Right renal cortex interstitium (tissue), 3 donors: ENCODE measurements at regions not wholly inside any gene's neighbourhood (a gene's known extent, or its start where the extent isn't known, plus 50 kb on each side); places are given as distances from the start of the nearest gene placed in this dataset.
"Not testable (repeated sequence)": the region's sequence is repeated elsewhere in the genome, so short reads cannot be mapped to it uniquely, and the experiment has no call there.

ENCODE experiments used
- DNase-seq, 3 donors: peaks; one replicate each; pipeline ENCODE4 v3.0.0-alpha.2; 2013; ENCODE audit warnings: low read depth in 3 of 3, low spot score in 2 of 3

DNA sequence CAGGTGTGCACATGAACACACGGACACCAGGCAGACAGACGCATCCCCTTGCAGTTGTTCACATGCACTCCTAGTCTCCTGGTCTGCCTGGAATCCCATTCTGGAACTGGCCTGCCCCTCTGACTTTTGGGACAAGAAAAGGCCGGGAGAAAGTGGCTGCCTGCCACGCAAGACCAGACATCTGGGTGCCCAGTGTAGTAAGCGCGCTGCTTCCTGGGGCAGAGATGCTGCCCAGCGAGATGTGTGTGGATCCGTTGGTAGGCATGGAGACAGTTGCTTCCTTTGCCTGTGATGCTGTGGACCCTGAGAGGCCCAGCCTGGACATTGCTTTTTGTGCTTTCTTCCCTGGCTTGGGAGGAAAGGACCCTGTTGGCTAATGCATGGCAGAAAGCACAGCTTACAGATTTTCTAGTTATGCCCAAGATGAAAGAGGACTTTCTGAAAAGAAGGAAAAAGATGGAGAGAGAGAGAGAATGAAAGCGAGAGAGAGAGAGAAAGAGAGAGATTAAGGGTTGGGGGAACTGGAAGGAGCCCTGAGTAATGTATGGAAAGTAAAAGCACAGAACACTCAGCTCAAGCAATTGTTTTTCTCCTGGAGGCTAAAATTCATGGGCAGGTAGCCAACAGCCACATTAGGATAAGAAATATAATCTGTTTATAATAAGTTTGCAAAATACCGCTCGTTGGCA is 235.3 kb downstream of the BCL2L11 start:
- DNase-seq = not testable (repeated sequence)

DNA sequence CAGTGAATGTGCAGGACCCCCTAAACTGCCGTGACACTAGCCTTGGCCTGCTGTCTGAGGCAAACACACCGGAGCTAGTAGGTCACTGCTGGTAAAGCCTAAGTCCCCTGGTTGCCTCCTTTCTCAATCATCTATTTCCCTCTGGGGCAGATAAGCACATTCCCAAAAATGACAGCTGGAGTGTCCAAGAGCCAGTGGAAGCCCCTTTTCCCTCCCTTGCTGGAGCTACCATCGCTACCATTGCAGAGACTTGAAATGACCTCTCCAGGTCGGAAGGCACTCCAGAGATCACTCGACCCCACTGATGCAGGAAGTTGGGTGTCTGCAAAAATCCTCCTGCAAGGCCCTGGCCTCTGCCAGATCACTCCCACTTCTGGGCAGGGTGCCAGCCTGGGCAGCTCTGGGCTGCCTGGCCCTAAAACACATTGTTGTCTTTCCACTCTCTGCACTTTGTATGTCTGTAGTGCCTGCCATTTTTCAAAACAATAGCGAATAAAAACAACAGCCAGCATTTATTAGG is 235.9 kb downstream of the BCL2L11 start:
- not testable (repeated sequence) for DNase-seq

DNA sequence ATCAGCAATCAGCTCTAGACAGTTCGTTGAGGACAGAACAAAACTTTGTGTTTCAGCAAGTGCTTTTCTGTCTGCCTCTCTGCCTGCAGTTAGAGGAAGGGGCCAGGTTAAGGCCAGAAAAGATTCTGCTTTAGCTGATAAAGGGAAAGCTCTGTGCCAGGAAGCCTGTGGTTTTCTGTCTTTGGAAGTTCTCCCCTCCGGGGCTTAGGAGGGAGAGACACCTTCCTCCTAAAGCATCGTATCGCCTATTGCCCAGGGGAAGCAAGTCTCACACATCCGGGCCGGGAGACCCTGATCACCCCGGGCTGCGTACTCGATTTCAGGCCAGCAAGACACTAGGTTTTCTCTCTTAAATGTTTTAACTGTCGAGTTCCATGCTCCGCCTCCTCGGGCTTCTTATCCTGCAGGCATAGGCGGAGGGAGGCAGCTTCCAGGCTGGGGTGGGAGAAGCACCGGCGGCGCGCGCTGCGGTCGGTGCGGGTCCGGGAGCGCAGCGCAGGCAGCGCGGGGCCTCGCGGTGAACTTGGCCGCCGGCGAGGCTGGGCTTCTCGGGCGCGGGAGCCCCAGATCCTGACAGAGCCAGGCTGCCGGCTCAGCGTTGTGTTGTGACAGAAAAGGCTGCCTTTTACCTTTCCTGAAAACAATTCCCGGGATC is 245.4 kb downstream of the BCL2L11 start:
- DNase-seq = not testable (repeated sequence)

- not testable (repeated sequence) for DNase-seq
Measured at GRCh38 chr2:111366641-111367029, 245.9 kb downstream of the BCL2L11 start.

DNA sequence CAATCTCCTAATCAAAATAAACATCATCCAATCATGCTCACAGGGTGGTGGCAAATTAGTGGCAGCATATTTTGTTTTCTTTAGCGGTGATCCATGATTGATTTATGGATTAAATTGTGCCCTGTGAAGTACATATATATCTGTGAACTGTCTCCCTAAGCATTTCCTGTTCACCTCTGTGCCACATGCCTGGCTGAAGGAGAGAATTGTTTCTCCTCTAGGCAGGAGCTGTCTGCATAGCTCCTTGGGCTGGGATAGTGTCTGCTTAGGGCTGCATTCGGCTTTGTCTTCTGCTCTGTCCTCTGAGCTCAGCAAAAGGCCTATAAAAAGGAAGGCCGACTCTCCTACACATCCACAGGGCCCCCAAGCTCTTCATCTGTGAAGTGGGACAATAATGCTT is 246.4 kb downstream of the BCL2L11 start:
- not testable (repeated sequence) for DNase-seq

GRCh38 chr2:111367871-111368270 is 247.2 kb downstream of the BCL2L11 start:
- DNase-seq = not testable (repeated sequence)

GRCh38 chr2:111368288-111368687 is 247.6 kb downstream of the BCL2L11 start:
- not testable (repeated sequence) for DNase-seq

GRCh38 chr2:111373060-111373459 is 252.3 kb downstream of the BCL2L11 start:
- DNase-seq = not testable (repeated sequence)

DNA sequence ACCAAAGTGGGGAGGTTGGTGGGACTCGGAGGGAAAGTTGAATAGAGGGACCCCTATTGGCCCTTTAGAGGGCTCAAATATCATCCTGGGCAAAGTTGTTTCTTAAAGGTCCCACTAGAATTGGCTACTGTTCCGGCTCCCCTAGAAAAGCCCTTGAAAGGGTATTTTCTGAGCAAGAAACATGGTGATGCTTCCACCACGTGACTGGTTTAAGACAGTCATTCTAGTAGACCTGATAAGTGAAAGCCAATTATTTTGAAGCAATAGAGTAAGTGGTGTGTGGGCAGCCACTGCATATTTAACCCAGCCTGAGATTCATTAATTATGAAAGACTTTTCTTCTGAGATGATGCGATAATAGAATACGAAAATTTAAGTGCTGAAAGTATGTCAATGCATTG is 253.3 kb downstream of the BCL2L11 start:
- not testable (repeated sequence) for DNase-seq

DNA sequence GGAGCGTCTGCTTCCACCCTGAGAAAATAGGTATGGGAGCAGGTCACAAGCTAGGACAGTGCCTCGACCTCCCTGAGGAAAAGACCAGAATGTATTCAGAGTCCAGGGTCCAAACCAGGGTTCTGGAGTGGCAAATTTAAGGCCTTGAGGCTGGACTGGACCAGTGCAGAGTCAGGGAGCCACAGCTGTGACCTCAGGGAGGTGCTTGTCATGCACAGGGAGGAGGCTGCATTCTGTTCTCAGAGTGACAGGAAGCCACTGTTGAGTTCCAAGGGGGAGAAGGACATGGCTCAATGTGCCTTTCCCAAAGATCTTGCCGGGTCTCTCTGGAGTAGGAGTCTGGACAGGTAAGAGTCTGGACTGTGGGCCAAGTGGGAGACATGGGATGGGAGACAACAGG is 254.0 kb downstream of the BCL2L11 start:
- DNase-seq = not testable (repeated sequence)

DNA sequence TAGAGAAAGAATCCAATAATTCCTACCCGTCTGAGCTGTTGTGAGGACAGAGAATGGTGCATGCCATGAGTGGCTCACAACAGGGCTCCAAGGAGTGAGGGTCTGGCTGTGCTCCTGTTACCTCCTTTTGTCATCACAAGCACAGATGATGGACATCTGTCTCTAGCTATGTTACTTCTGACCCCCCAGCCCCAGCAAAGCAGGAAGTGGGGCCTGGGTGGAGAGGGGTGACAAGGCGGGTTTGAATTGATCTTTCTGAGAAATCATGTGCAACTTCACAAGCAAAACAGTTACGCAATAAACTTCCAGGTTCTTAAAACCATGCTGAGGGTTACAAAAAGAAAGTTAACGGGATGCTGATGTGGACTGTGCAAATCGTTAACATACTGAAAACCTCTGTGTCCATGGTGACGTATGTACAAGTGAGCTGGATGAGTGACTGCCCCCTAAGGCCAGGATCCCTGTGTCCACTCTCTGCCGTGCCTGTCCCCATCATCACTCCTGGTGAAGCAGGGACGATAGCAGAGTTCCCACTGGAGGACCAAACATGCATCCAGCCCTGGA is 254.7 kb downstream of the BCL2L11 start:
- not testable (repeated sequence) for DNase-seq

DNA sequence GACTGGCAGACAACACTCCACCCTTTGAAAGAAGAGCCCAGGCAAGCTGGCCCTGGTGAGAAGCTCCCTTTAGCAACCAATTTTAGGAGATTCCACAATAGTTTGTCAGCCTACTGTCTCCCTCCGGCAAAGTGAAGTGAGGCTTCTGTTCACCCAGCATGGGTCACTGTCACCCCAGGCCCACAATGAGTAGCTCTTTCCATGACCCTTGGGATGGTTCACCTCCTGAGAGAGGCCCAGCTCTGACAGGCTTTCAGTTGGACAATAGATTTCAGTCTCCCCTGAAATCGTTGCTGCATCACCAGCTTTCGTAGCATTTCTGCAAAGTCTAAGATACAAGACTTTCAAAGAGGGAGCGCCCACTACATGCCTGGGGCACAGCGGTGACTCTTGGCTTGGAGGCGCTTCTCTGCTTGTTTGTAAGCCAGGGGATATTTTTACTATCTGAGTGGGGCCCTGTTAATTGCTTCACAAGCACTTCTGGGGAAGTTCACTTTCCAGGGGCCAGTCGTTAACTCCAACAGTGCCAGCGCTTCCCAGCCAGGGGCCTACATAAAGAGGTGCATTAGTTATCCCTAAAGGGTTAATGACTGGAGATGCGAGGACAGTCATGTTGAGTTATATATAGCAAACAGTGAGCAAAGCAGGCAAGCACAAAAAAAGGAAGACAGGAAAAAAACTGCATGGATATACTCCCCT is 255.7 kb downstream of the BCL2L11 start:
- DNase-seq = not testable (repeated sequence)

GRCh38 chr2:111376971-111377352 is 256.2 kb downstream of the BCL2L11 start:
- peak in 1 of 3 donors; percentile 12 for DNase-seq

DNA sequence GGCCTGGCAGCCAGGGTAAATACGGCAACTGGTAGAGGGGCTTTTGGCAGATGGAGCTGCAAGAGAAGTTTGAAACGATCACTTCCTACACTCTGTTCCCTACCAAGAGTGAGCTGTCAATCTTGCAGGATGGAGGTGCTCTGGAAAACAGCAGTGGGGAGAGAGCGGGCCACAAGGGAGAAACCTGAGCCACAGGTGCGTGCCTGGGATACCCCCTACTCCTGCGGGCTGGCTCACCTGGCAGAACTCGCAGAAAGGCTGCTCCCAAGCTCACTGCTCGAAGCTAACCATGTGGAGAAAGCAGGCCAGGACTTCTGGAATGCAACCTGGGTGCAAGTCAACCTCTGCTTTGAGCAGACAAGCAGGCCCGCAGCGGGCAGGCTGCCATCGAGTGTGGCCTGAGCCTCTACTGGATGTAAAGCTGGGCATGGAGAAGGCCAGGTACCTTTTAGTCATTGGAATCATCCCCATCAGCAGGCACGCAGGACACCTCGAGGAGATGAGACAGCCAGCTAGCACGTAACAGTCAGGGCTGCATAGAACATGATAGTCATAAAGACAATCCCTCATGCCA is 256.8 kb downstream of the BCL2L11 start:
- DNase-seq = not testable (repeated sequence)

- not testable (repeated sequence) for DNase-seq
Measured at GRCh38 chr2:111378348-111378747, 257.6 kb downstream of the BCL2L11 start.

DNA sequence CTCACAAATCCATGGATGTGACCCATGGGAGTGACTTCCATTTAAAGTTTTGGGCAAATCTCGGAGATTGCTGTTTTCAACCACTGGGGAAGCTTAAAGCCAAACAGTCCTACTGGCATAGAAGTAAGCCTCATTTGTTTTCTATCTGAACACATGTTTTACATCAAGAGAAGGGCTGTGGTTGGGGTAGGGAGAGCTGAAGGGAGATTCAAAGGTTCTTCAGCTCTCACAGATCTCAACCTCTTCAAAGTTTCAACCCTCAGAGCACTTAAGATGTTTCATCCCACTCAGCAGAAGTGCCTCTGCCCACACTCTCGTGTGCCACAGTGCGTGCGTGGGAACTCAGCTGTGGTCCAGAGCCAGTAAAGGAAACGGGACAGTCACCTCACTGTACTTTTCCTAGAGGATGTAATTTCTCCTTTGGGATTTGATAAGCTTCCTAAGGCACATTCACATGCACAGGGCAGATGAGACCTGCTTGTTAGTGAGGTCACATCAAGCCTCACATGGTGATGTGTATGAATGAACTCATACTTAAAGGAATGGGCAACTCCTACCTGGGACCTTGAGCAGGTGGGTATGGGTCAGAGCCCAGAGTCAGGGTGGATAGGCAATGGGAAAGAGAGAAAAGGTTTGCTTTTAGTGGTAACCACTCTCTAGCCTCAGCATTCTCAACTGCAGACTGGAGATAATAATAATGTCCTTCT is 260.2 kb downstream of the BCL2L11 start:
- DNase-seq = not testable (repeated sequence)

GRCh38 chr2:111381530-111382306 is 261.0 kb downstream of the BCL2L11 start:
- not testable (repeated sequence) for DNase-seq

DNA sequence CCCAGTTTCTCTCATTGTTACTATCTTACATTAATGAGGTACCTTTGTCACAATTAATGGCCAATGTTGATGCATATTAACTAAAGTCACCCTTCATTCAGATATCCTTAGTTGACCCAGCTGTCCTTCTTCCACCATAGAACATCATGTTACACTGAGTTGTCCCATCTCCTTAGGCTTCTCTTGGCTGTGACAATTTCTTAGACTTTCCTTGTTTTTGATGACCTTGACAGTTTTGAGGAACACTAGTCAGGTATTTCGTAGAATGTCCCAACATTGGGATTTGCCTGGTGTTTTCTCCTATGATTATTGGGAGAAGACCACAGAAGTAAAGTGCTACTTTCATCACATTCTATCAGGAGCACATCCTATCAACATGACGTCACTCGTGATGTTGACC is 261.8 kb downstream of the BCL2L11 start:
- DNase-seq = not testable (repeated sequence)

GRCh38 chr2:111383311-111383710 is 262.6 kb downstream of the BCL2L11 start:
- not testable (repeated sequence) for DNase-seq
